ENCODE measurements at regions not wholly inside any gene's neighbourhood (a gene's known extent, or its start where the extent isn't known, plus 50 kb on each side); places are given as distances from the start of the nearest gene placed in this dataset.

- CTCF ChIA-PET (ENCODE audit: low intra/inter-chr PET ratio): no interaction called here
- ATAC-seq: peak; percentile 70
- Histone ChIP-seq H3K27ac (ENCODE audit: extremely low read depth, low read depth, low read length) (no peak overlapping the region), H3K36me3 (ENCODE audit: control insufficient read depth, insufficient read depth, low read length) (no peaks in the 10 kb centered on the region), H4K20me1 (replicated peaks; ENCODE audit: control insufficient read depth, insufficient read depth, low read length) (no peaks in the 10 kb centered on the region), H3K79me2 (ENCODE audit: control insufficient read depth, insufficient read depth, low read length) (no peaks in the 10 kb centered on the region), H3K4me3 (no peak overlapping the region), H3K9me3 (replicated peaks; ENCODE audit: control insufficient read depth, insufficient read depth, low read depth, low read length) (peaks cover 11% of the 10 kb centered on the region), H3K27me3 (ENCODE audit: control insufficient read depth in 2 of 2, insufficient read depth in 2 of 2, low read length in 2 of 2) (no peaks in the 10 kb centered on the region), H3K4me1 (replicated peaks in 1 of 2; ENCODE audit: control insufficient read depth in 2 of 2, insufficient read depth in 2 of 2, low read length in 2 of 2) (peaks cover 0 to 9% of the 10 kb centered on the region in 2 experiments; a peak in 2 of 5 replicates), H3K4me2 (ENCODE audit: insufficient read depth, low read length) (no peak overlapping the region), H3K9ac (ENCODE audit: insufficient read depth in 1 of 2, low read depth in 2 of 2, low read length in 2 of 2) (no peak overlapping the region), H3K9me1 (ENCODE audit: control insufficient read depth, insufficient read depth, low read length) (no peaks in the 10 kb centered on the region), H2AFZ (ENCODE audit: low read depth, low read length) (peak overlapping the region; percentile 54; the same call in 1 of the 2 replicates)
- intact Hi-C loops (cut with micrococcal nuclease): no loop called here
- in situ Hi-C loops (cut with MboI): no loop called here
- 24% methylated on average over 4 of the region's 4 CpGs for WGBS (ENCODE audit: insufficient coverage, low coverage, missing lambda C conversion rate)
- POLR2A ChIA-PET: interaction anchor here (2.2 kb wide), 1 partner anchor 10 kb away, joined by 5 read pairs; no protein-coding TSS in a partner anchor
- FAIRE-seq: peak; percentile 59
- peak in 1 of 4 experiments; percentile 49 for DNase-seq (ENCODE audit: extremely low read depth in 1 of 4, low spot score in 3 of 4)
- BruUV-seq (replicated peaks): no TSS peak
- TF ChIP-seq EP300 (IDR thresholded peaks at IDR 0.05; ENCODE audit: low read length): peak; percentile 33; the same call in 1 of the 2 replicates
- no peak for TF ChIP-seq STAG1 (CRISPR knock-in tag; IDR thresholded peaks at IDR 0.05; ENCODE audit: borderline replicate concordance)
- peak; percentile 59 for TF ChIP-seq CBFA2T3 (IDR thresholded peaks at IDR 0.05)
- TF ChIP-seq RBBP5 (IDR thresholded peaks at IDR 0.05; ENCODE audit: borderline replicate concordance, insufficient read depth, low read length, poor library complexity, severe bottlenecking): no peak
- TF ChIP-seq, protein P1, sequence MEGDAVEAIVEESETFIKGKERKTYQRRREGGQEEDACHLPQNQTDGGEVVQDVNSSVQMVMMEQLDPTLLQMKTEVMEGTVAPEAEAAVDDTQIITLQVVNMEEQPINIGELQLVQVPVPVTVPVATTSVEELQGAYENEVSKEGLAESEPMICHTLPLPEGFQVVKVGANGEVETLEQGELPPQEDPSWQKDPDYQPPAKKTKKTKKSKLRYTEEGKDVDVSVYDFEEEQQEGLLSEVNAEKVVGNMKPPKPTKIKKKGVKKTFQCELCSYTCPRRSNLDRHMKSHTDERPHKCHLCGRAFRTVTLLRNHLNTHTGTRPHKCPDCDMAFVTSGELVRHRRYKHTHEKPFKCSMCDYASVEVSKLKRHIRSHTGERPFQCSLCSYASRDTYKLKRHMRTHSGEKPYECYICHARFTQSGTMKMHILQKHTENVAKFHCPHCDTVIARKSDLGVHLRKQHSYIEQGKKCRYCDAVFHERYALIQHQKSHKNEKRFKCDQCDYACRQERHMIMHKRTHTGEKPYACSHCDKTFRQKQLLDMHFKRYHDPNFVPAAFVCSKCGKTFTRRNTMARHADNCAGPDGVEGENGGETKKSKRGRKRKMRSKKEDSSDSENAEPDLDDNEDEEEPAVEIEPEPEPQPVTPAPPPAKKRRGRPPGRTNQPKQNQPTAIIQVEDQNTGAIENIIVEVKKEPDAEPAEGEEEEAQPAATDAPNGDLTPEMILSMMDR (IDR thresholded peaks at IDR 0.05 in 2 of 3, conservative IDR thresholded peaks at IDR 0.05 in 1 of 3; ENCODE audit: insufficient read depth in 2 of 3, low read depth in 1 of 3, low read length in 3 of 3): 0 out of 6 replicates have a peak, but pooled peaks of 1 of the 3 experiments have one; percentile 1
- TF ChIP-seq ARID1B (IDR thresholded peaks at IDR 0.05): 0 out of 2 replicates have a peak, but pooled peaks have one; percentile 21
- TF ChIP-seq BHLHE40 (IDR thresholded peaks at IDR 0.05; ENCODE audit: low read length): peak; percentile 18; the same call in 1 of the 2 replicates
Measured at GRCh38 chr4:38396845-38397547, 267.0 kb upstream of the KLF3 start.

Measured in K562 (cell line).